ENCODE measurements at regions not wholly inside any gene's neighbourhood (a gene's known extent, or its start where the extent isn't known, plus 50 kb on each side); places are given as distances from the start of the nearest gene placed in this dataset.
"Not testable (repeated sequence)": the region's sequence is repeated elsewhere in the genome, so short reads cannot be mapped to it uniquely, and the experiment has no call there.

DNA sequence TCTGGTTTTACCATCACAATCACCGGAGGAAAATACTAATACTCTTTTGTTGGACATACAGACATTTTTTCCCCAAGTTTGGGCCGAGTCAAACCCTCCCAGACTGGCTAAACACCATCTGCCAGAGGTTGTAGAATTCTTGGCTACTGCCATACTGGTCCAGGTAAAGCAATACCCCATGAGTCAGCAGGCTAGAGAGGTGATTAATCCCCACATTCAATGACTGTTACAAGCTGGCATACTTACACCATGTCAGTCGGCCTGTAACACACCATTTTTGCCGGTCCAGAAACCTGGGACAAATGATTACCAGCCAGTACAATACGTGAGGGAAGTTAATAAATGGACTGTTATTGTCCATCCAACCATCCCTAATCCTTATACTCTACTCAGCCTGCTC lies 923.9 kb upstream of the AMELY start:
- Histone ChIP-seq H3K27ac (no peak overlapping the region), H3K36me3 (no peaks in the 10 kb centered on the region), H3K4me3 (no peak overlapping the region), H3K27me3 (no peaks in the 10 kb centered on the region), H3K9me3 (no peaks in the 10 kb centered on the region), H3K4me1 (no peaks in the 10 kb centered on the region)
- DNase-seq: no peak
- intact Hi-C loops (cut with DNase I): no loop called here
- TF ChIP-seq, protein P1, sequence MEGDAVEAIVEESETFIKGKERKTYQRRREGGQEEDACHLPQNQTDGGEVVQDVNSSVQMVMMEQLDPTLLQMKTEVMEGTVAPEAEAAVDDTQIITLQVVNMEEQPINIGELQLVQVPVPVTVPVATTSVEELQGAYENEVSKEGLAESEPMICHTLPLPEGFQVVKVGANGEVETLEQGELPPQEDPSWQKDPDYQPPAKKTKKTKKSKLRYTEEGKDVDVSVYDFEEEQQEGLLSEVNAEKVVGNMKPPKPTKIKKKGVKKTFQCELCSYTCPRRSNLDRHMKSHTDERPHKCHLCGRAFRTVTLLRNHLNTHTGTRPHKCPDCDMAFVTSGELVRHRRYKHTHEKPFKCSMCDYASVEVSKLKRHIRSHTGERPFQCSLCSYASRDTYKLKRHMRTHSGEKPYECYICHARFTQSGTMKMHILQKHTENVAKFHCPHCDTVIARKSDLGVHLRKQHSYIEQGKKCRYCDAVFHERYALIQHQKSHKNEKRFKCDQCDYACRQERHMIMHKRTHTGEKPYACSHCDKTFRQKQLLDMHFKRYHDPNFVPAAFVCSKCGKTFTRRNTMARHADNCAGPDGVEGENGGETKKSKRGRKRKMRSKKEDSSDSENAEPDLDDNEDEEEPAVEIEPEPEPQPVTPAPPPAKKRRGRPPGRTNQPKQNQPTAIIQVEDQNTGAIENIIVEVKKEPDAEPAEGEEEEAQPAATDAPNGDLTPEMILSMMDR (IDR thresholded peaks at IDR 0.05): no peak
- no peak for TF ChIP-seq POLR2A (IDR thresholded peaks at IDR 0.05)
- ATAC-seq: no peak
- no CpG with 5 or more reads among the region's 5 CpGs for WGBS (ENCODE audit: insufficient coverage, low coverage, low lambda C conversion rate, missing lambda C conversion rate)

DNA sequence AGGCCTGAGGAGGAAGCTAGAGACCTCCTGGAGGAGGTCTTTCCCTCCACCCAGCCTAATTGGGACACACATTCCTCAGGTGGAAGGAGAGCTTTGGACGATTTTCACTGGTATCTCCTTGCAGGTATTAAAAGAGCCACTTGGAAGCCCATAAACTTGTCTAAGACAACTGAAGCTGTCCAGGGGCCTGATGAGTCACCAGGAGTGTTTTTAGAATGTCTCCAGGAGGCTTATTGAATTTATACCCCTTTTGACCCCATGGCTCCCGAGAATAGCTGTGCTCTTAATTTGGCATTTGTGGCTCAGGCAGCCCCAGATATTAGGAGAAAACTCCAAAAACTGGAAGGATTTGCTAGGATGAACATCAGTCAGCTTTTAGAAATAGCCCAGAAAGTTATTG lies 922.7 kb upstream of the AMELY start:
- no peaks in the 10 kb centered on the region for H3K4me1 ChIP-seq
- intact Hi-C loops (cut with DNase I): no loop called here
- no CpG with 5 or more reads among the region's 2 CpGs for WGBS (ENCODE audit: insufficient coverage, low coverage, low lambda C conversion rate, missing lambda C conversion rate)
- H3K27me3 ChIP-seq: no peaks in the 10 kb centered on the region
- H3K27ac ChIP-seq: no peak overlapping the region
- H3K4me3 ChIP-seq: no peak overlapping the region
- no peak for TF ChIP-seq POLR2A (IDR thresholded peaks at IDR 0.05)
- H3K36me3 ChIP-seq: no peaks in the 10 kb centered on the region
- no peaks in the 10 kb centered on the region for H3K9me3 ChIP-seq
- DNase-seq (no peak), ATAC-seq (no peak)

DNA sequence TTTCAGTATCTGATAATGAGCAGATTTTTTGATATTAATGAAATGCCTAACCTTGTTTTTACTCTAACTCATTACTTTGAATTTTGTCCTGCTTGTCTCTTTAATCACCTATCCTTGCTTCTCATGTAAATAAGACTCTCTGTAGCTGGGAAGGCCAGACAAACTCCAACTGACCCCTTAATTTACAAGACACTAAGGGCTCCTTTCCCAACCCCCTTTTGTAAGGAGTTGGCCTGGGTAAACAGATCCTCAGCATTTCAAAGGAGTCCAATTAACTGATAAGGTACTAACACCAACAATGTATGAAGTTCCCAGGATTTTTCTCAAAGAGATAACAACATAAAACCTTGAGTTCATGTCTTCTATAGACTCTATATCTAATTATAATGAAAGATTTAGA lies 919.3 kb upstream of the AMELY start:
- DNase-seq; intact Hi-C loops (cut with DNase I); H3K27me3 ChIP-seq; H3K36me3 ChIP-seq; ATAC-seq; H3K4me3 ChIP-seq; H3K27ac ChIP-seq; H3K9me3 ChIP-seq; H3K4me1 ChIP-seq: not testable (repeated sequence)

DNA sequence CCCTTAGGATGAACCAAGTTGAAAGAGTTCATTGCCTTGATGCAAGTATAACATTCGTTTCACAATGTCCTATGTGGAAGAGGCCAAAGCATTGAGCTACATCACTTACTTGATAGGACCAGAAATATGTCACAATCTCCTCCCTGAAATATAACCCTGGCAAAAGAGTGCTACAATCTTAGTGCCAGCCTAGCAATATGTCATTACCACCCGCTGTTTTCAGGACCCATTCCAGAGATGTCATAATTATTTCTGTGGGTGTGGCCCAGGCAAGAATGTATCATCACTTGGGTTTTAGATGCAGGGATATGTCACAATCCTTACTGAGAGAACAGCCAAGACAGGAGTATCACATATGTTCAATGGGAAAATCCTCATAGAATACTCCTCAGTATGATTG lies 915.0 kb upstream of the AMELY start:
- intact Hi-C loops (cut with DNase I): no loop called here
- no peaks in the 10 kb centered on the region for H3K4me1 ChIP-seq
- TF ChIP-seq, protein P1 (IDR thresholded peaks at IDR 0.05): no peak
- no peak for TF ChIP-seq POLR2A (IDR thresholded peaks at IDR 0.05)
- DNase-seq: no peak
- no peaks in the 10 kb centered on the region for H3K27me3 ChIP-seq
- WGBS (ENCODE audit: insufficient coverage, low coverage, low lambda C conversion rate, missing lambda C conversion rate): no CpG with 5 or more reads among the region's 2 CpGs
- no peaks in the 10 kb centered on the region for H3K36me3 ChIP-seq
- H3K4me3 ChIP-seq: no peak overlapping the region
- H3K9me3 ChIP-seq: no peaks in the 10 kb centered on the region
- no peak overlapping the region for H3K27ac ChIP-seq
- ATAC-seq: no peak

DNA sequence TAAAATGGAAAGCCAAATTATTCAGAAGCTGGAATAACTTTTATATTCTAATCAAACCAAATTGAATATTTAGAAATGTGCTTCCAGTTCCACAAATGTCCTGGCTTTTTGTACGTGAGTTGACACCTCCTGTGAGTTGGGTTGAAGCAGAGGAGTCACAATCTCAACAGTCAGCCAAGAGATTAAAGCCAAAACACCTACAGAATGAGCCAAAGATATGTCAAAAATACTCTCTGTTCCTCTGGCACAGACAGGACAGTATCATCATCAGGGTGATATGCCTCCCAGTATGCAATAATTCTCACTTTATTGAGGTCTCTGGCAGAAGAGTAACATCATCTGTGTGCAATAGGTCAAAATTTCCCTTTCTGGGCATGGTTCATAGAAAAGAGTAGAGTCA lies 914.3 kb upstream of the AMELY start:
- no CpG with 5 or more reads among the region's 1 CpG for WGBS (ENCODE audit: insufficient coverage, low coverage, low lambda C conversion rate, missing lambda C conversion rate)
- Histone ChIP-seq H3K4me1 (no peaks in the 10 kb centered on the region), H3K36me3 (no peaks in the 10 kb centered on the region), H3K4me3 (no peak overlapping the region), H3K9me3 (no peaks in the 10 kb centered on the region), H3K27me3 (no peaks in the 10 kb centered on the region), H3K27ac (no peak overlapping the region)
- intact Hi-C loops (cut with DNase I): no loop called here
- no peak for ATAC-seq
- TF ChIP-seq, protein P1 (IDR thresholded peaks at IDR 0.05): no peak
- no peak for TF ChIP-seq POLR2A (IDR thresholded peaks at IDR 0.05)
- no peak for DNase-seq

DNA sequence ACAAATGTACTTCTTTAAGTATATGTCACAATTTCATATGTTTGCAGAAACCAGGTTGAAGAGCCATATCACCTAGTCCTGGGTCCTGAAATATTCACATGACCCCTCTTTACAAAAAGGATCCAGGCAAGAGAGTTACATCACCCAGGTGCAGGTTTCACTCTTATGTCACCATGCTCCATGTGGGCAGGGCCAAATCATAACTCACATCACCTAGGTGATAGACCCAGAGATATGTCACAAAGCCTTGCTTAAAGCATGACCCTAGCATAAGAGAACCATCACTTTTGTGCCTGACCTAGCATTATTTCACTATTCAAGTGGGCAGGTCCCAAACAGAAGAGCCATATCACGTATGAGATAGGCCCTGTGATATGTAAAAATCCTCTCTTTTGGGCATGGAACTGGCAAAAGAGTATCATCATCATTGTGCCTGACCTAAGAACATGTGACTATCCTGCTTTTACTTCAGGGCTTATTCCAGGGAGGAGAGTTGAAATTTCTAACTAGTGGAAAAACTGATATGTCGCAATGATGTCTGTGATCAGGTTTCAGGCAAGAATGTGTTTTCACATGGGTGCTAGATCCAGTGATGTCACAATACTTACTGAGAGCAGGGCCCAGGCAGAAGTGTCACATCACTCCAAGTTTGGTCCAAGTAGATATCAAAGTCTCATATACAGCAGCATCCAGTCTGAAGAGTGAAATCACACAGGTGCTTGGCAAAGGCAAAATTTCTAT lies 909.9 kb upstream of the AMELY start:
- no peak for ATAC-seq
- Histone ChIP-seq H3K4me3 (no peak overlapping the region), H3K9me3 (no peaks in the 10 kb centered on the region), H3K36me3 (no peaks in the 10 kb centered on the region), H3K27ac (no peak overlapping the region), H3K4me1 (no peaks in the 10 kb centered on the region), H3K27me3 (no peaks in the 10 kb centered on the region)
- no CpG with 5 or more reads among the region's 2 CpGs for WGBS (ENCODE audit: insufficient coverage, low coverage, low lambda C conversion rate, missing lambda C conversion rate)
- no peak for DNase-seq
- TF ChIP-seq POLR2A (IDR thresholded peaks at IDR 0.05): no peak
- TF ChIP-seq, protein P1 (IDR thresholded peaks at IDR 0.05): no peak
- intact Hi-C loops (cut with DNase I): no loop called here
